ENCODE measurements at regions not wholly inside any gene's neighbourhood (a gene's known extent, or its start where the extent isn't known, plus 50 kb on each side); places are given as distances from the start of the nearest gene placed in this dataset.
"Not testable (repeated sequence)": the region's sequence is repeated elsewhere in the genome, so short reads cannot be mapped to it uniquely, and the experiment has no call there.

DNA sequence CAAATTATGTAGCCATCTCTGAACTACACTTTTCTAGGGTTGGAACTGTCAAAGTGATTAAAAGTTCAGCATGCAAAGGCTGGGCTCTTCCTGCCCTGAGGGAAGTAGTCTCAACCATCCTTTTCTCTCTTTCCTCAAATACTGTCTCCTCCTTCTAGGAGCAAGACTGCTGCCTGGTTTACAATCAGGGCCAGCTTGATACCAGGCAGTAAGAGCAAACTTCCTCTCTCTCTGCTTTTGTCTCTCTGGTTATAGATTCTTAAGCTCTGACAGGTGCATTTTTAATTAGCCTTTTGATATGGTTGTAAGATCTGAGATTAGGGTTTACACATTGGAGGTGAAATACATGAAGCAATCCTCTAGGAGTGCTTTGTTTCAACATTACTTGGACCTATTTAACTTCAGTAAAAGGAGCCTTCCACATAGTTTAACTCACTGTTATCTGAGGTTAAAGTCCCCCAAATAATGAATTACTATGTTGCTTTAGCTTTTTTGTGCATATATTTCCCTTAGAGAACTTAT, 436.1 kb downstream of the SPATA31D1 start:
- DNase-seq, result no peak
- H3K9ac ChIP-seq (ENCODE audit: insufficient read depth in 1 of 2, low read length in 2 of 2), result no peak overlapping the region
- no peaks in the 10 kb centered on the region for H3K4me1 ChIP-seq (ENCODE audit: control insufficient read depth in 5 of 5, insufficient read depth in 5 of 5, low read length in 5 of 5)
- no peaks in the 10 kb centered on the region for H3K9me3 ChIP-seq (ENCODE audit: control insufficient read depth in 4 of 4, insufficient read depth in 3 of 4, low read length in 3 of 4)
- H3K4me3 ChIP-seq, result no peak overlapping the region
- H3K27me3 ChIP-seq (ENCODE audit: control insufficient read depth in 3 of 3, insufficient read depth in 3 of 3, low read length in 2 of 3), result no peaks in the 10 kb centered on the region
- no peak for TF ChIP-seq CTCF (IDR thresholded peaks at IDR 0.05; ENCODE audit: control extremely low read depth, extremely low read depth)
- H3K36me3 ChIP-seq (ENCODE audit: control insufficient read depth in 4 of 4, insufficient read depth in 4 of 4, low read length in 4 of 4), result no peaks in the 10 kb centered on the region
- ATAC-seq (ENCODE audit: insufficient read depth, low FRiP score), result no peak
- no peak overlapping the region for H3K27ac ChIP-seq (ENCODE audit: low read depth in 1 of 2, low read length in 1 of 2)

DNA sequence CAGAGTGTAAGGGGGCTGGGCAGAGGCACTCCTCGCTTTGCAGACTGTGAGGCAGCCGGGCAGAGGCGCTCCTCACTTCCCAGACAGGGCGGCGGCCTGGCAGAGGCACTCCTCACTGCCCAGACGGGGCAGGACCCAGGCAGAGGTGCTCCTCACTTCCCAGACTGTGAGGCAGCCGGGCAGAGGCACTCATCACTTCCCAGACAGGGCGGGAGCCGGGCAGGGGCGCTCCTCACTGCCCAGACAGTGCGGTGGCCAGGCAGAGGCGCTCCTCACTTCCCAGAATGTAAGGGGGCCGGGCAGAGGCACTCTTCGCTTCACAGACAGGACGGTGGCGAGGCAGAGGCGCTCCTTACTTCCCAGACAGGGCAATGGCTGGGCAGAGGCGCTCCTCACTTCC, 442.5 kb downstream of the SPATA31D1 start:
- 91 to 96% methylated on average over 18 of the region's 18 CpGs for WGBS, 2 donors
- H3K27me3 ChIP-seq (ENCODE audit: control insufficient read depth in 3 of 3, insufficient read depth in 3 of 3, low read length in 2 of 3), result no peaks in the 10 kb centered on the region
- H3K36me3 ChIP-seq (ENCODE audit: control insufficient read depth in 4 of 4, insufficient read depth in 4 of 4, low read length in 4 of 4), result no peaks in the 10 kb centered on the region
- ATAC-seq (ENCODE audit: insufficient read depth, low FRiP score) (no peak), DNase-seq (no peak)
- TF ChIP-seq CTCF (IDR thresholded peaks at IDR 0.05; ENCODE audit: control extremely low read depth, extremely low read depth), result no peak
- H3K9me3 ChIP-seq (ENCODE audit: control insufficient read depth in 4 of 4, insufficient read depth in 3 of 4, low read length in 3 of 4), result peaks cover 0 to 17% (median 0%) of the 10 kb centered on the region in 4 donors
- no peak overlapping the region for H3K27ac ChIP-seq (ENCODE audit: low read depth in 1 of 2, low read length in 1 of 2)
- no peak overlapping the region for H3K9ac ChIP-seq (ENCODE audit: insufficient read depth in 1 of 2, low read length in 2 of 2)
- no peak overlapping the region for H3K4me3 ChIP-seq
- no peaks in the 10 kb centered on the region for H3K4me1 ChIP-seq (ENCODE audit: control insufficient read depth in 5 of 5, insufficient read depth in 5 of 5, low read length in 5 of 5)

DNA sequence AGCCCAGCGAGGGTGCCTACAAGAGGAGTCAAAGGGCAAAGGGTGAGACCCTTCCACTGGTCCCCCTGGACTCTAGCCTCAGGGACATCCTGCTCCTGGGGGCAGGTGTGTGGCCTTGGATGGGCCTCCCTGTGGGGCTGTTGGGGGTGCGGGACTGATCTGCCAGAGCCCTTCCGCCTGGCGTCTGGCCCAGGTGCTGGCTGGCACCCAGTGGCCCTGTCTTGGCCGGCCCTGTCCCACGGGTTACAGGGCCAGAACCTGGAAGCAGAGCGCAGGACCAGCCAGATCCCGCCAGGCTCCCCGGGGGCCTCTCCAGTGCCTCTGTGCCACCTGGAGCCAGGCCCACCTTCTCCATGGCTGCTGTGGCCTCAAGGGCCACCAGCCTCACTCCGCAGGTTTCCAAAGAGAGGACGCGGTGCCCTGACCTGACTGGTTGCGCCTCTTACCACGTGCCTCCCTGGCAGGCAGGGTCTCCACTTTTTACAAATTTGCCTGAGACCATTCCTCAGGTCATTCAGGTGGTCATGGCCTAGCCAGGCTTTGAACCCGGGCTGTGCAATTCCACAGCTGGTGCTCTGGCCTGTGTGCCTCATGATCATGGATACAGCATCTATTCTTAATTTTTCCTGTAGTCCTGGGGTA, 444.8 kb downstream of the SPATA31D1 start:
- not testable (repeated sequence) for H3K4me1 ChIP-seq (ENCODE audit: control insufficient read depth in 5 of 5, insufficient read depth in 5 of 5, low read length in 5 of 5); H3K27me3 ChIP-seq (ENCODE audit: control insufficient read depth in 3 of 3, insufficient read depth in 3 of 3, low read length in 2 of 3); DNase-seq; H3K9ac ChIP-seq (ENCODE audit: insufficient read depth in 1 of 2, low read length in 2 of 2); H3K4me3 ChIP-seq; H3K36me3 ChIP-seq (ENCODE audit: control insufficient read depth in 4 of 4, insufficient read depth in 4 of 4, low read length in 4 of 4); H3K27ac ChIP-seq (ENCODE audit: low read depth in 1 of 2, low read length in 1 of 2); ATAC-seq (ENCODE audit: insufficient read depth, low FRiP score)
- H3K9me3 ChIP-seq (ENCODE audit: control insufficient read depth in 4 of 4, insufficient read depth in 3 of 4, low read length in 3 of 4), result peaks cover 0 to 20% (median 0%) of the 10 kb centered on the region in 4 donors
- 94% methylated on average over 12 to 15 of the region's 15 CpGs for WGBS, 2 donors

GRCh38 chr9:82436475-82436874, 447.9 kb downstream of the SPATA31D1 start:
- Histone ChIP-seq H3K9me3 (ENCODE audit: control insufficient read depth in 4 of 4, insufficient read depth in 3 of 4, low read length in 3 of 4) (peaks cover 0 to 21% (median 8%) of the 10 kb centered on the region in 4 donors), H3K9ac (ENCODE audit: insufficient read depth in 1 of 2, low read length in 2 of 2) (no peak overlapping the region), H3K27me3 (ENCODE audit: control insufficient read depth in 3 of 3, insufficient read depth in 3 of 3, low read length in 2 of 3) (no peaks in the 10 kb centered on the region), H3K27ac (ENCODE audit: low read depth in 1 of 2, low read length in 1 of 2) (no peak overlapping the region), H3K4me3 (no peak overlapping the region), H3K36me3 (ENCODE audit: control insufficient read depth in 4 of 4, insufficient read depth in 4 of 4, low read length in 4 of 4) (no peaks in the 10 kb centered on the region), H3K4me1 (ENCODE audit: control insufficient read depth in 5 of 5, insufficient read depth in 5 of 5, low read length in 5 of 5) (no peaks in the 10 kb centered on the region)
- no peak for DNase-seq
- 95% methylated on average over 2 of the region's 2 CpGs for WGBS, 2 donors
- no peak for TF ChIP-seq CTCF (IDR thresholded peaks at IDR 0.05; ENCODE audit: control extremely low read depth, extremely low read depth)
- no peak for ATAC-seq (ENCODE audit: insufficient read depth, low FRiP score)

- H3K4me1 ChIP-seq (ENCODE audit: control insufficient read depth in 5 of 5, insufficient read depth in 5 of 5, low read length in 5 of 5); H3K27ac ChIP-seq (ENCODE audit: low read depth in 1 of 2, low read length in 1 of 2); H3K4me3 ChIP-seq; ATAC-seq (ENCODE audit: insufficient read depth, low FRiP score); DNase-seq; H3K9ac ChIP-seq (ENCODE audit: insufficient read depth in 1 of 2, low read length in 2 of 2); H3K36me3 ChIP-seq (ENCODE audit: control insufficient read depth in 4 of 4, insufficient read depth in 4 of 4, low read length in 4 of 4); H3K27me3 ChIP-seq (ENCODE audit: control insufficient read depth in 3 of 3, insufficient read depth in 3 of 3, low read length in 2 of 3): not testable (repeated sequence)
- WGBS, 2 donors, result 84 to 91% methylated on average over 3 of the region's 3 CpGs
- peaks cover 0 to 15% (median 8%) of the 10 kb centered on the region in 4 donors for H3K9me3 ChIP-seq (ENCODE audit: control insufficient read depth in 4 of 4, insufficient read depth in 3 of 4, low read length in 3 of 4)
These were observed 448.6 kb downstream of the SPATA31D1 start for GRCh38 chr9:82437183-82437582.

All from lung (tissue), 11 donors.